Omental fat pad (tissue), 3 donors: ENCODE measurements at regions not wholly inside any gene's neighbourhood (a gene's known extent, or its start where the extent isn't known, plus 50 kb on each side); places are given as distances from the start of the nearest gene placed in this dataset.
"Not testable (repeated sequence)": the region's sequence is repeated elsewhere in the genome, so short reads cannot be mapped to it uniquely, and the experiment has no call there.

Experiments
- ATAC-seq: fragments of 150-250 bp; one replicate; pipeline ENCODE4 v1.9.1; 2016; ENCODE audit warnings: mild to moderate bottlenecking, moderate library complexity; ENCODE audit not compliant: low FRiP score
- DNase-seq: peaks from one replicate; pipeline ENCODE4 v3.0.0-alpha.2; 2019; ENCODE audit warnings: low spot score
- TF ChIP-seq, protein P1 (sequence below), 3 donors: fragments of 450-650 bp; IDR thresholded peaks; one replicate each; pipeline ENCODE4 v1.5.1; 2016 to 2017; ENCODE audit warnings: antibody characterized with exemption in 3 of 3, mild to moderate bottlenecking in 3 of 3, moderate library complexity in 2 of 3

DNA sequence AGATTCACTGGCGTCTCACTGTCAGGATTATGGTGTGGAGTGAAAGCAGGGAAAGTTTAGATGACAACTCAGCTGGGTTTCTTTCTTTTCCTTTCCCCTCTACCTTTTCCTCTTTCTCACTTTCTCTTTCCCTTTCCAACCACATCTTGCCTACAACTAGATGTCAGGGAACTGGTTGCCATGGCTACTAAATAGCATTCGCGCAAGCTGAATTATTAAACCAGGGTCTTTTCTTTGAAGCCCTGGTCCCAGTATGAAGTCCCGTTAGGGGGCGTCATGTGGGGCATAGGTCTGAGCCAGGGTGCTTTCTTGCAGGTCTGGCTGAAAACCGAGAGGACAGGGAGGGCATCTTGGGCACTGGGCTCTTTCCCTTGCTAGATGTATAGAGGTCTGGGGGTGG lies 168.4 kb upstream of the CACNA1E start:
- TF ChIP-seq, protein P1, sequence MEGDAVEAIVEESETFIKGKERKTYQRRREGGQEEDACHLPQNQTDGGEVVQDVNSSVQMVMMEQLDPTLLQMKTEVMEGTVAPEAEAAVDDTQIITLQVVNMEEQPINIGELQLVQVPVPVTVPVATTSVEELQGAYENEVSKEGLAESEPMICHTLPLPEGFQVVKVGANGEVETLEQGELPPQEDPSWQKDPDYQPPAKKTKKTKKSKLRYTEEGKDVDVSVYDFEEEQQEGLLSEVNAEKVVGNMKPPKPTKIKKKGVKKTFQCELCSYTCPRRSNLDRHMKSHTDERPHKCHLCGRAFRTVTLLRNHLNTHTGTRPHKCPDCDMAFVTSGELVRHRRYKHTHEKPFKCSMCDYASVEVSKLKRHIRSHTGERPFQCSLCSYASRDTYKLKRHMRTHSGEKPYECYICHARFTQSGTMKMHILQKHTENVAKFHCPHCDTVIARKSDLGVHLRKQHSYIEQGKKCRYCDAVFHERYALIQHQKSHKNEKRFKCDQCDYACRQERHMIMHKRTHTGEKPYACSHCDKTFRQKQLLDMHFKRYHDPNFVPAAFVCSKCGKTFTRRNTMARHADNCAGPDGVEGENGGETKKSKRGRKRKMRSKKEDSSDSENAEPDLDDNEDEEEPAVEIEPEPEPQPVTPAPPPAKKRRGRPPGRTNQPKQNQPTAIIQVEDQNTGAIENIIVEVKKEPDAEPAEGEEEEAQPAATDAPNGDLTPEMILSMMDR (IDR thresholded peaks at IDR 0.05): no peak
- no peak for ATAC-seq
- DNase-seq: no peak

GRCh38 chr1:181317261-181317930 lies 165.9 kb upstream of the CACNA1E start:
- no peak for ATAC-seq
- DNase-seq: no peak
- TF ChIP-seq, protein P1 (IDR thresholded peaks at IDR 0.05): no peak

- TF ChIP-seq, protein P1 (IDR thresholded peaks at IDR 0.05): no peak
- ATAC-seq (no peak), DNase-seq (no peak)
These were observed 165.1 kb upstream of the CACNA1E start for GRCh38 chr1:181318022-181318857.

DNA sequence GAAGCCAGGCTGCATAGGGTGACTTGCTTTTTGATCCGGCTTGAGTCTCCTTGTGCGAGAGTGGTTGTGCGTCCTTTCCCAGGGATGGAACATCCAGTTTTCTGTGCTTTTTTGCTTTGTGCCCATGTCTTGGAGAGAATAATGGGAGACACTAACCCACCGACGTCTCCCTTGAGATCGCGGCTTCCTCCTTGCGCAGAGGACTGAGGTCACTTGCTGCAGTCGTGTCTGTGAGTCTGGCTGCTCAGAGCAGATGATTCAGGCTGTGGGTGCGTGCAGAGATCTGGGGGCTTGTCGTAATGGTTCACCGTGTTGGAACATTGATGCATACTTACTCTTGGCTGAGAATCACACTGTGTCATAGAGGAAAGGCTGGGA lies 164.5 kb upstream of the CACNA1E start:
- no peak for ATAC-seq
- DNase-seq: no peak
- TF ChIP-seq, protein P1 (IDR thresholded peaks at IDR 0.05): no peak

- ATAC-seq: no peak
These were observed 163.4 kb upstream of the CACNA1E start for GRCh38 chr1:181319907-181320306.

GRCh38 chr1:181324797-181325616 lies 158.3 kb upstream of the CACNA1E start:
- DNase-seq (no peak), ATAC-seq (no peak)
- TF ChIP-seq, protein P1 (IDR thresholded peaks at IDR 0.05): no peak

More at GRCh38 chr1:181319907-181320306, 163.4 kb upstream of the CACNA1E start:
- TF ChIP-seq, protein P1 (IDR thresholded peaks at IDR 0.05): no peak
- no peak for DNase-seq

GRCh38 chr1:181325765-181326164 lies 157.6 kb upstream of the CACNA1E start:
- not testable (repeated sequence) for DNase-seq, ATAC-seq
